DOHH2 (cell line): ENCODE measurements at regions not wholly inside any gene's neighbourhood (a gene's known extent, or its start where the extent isn't known, plus 50 kb on each side); places are given as distances from the start of the nearest gene placed in this dataset.

ENCODE experiments used
- H3F3A ChIP-seq: fragments of 200-600 bp; sonication (generic), shearing (Covaris generic); 2 replicates; pipeline ENCODE4 v1.6.0; 2016; ENCODE audit warnings: antibody characterized with exemption, mild to moderate bottlenecking; ENCODE audit not compliant: control insufficient read depth, insufficient read depth
- H3K27ac ChIP-seq: fragments of 200-600 bp; sonication (generic); 2 replicates; pipeline ENCODE4 v1.5.1; 2014; ENCODE audit warnings: low read depth, mild to moderate bottlenecking, low read length, moderate library complexity
- H3K27me3 ChIP-seq: fragments of 200-600 bp; sonication (generic); 2 replicates; pipeline ENCODE4 v1.6.1; 2014; ENCODE audit warnings: mild to moderate bottlenecking, low read length, mixed read lengths; ENCODE audit not compliant: control insufficient read depth
- H3K36me3 ChIP-seq: fragments of 200-600 bp; sonication (generic); 2 replicates; pipeline ENCODE4 v1.6.1; 2014; ENCODE audit warnings: mild to moderate bottlenecking, low read length, moderate library complexity, mixed read lengths; ENCODE audit not compliant: control insufficient read depth
- H3K4me1 ChIP-seq: fragments of 200-600 bp; sonication (generic); 2 replicates; pipeline ENCODE4 v1.6.1; 2014; ENCODE audit warnings: mild to moderate bottlenecking, low read length, mixed read lengths; ENCODE audit not compliant: control insufficient read depth
- H3K4me2 ChIP-seq: fragments of 200-600 bp; sonication (generic); 2 replicates; pipeline ENCODE4 v1.6.0; 2014; ENCODE audit warnings: mild to moderate bottlenecking, low read length, moderate library complexity
- H3K4me3 ChIP-seq: fragments of 200-600 bp; sonication (generic); 2 replicates; pipeline ENCODE4 v1.5.1; 2014; ENCODE audit warnings: mild to moderate bottlenecking, low read length, mixed read lengths
- H3K79me2 ChIP-seq: fragments of 200-600 bp; sonication (generic); 2 replicates; pipeline ENCODE4 v1.6.1; 2014; ENCODE audit warnings: mild to moderate bottlenecking, low read length, mixed read lengths; ENCODE audit not compliant: control insufficient read depth
- H3K9me2 ChIP-seq: fragments of 200-600 bp; sonication (generic); replicated peaks from 2 replicates; pipeline ENCODE4 v1.6.1; 2014; ENCODE audit warnings: mild to moderate bottlenecking, low read length, mixed read lengths; ENCODE audit not compliant: control insufficient read depth
- H3K9me3 ChIP-seq: fragments of 200-600 bp; sonication (generic); 2 replicates; pipeline ENCODE4 v1.6.1; 2014; ENCODE audit warnings: antibody characterized with exemption, low read length, mixed read lengths; ENCODE audit not compliant: control insufficient read depth, insufficient read depth
- H4K20me1 ChIP-seq: fragments of 200-600 bp; sonication (generic); 2 replicates; pipeline ENCODE4 v1.6.0; 2014; ENCODE audit warnings: low read depth, mild to moderate bottlenecking, antibody characterized with exemption, low read length, moderate library complexity; ENCODE audit not compliant: control insufficient read depth, insufficient read depth
- EZH2phosphoT487 ChIP-seq: fragments of 200-600 bp; sonication (generic); IDR thresholded peaks from 2 replicates; pipeline ENCODE4 v1.6.1; 2017; ENCODE audit warnings: borderline replicate concordance, mild to moderate bottlenecking, antibody characterized with exemption, low read length, moderate library complexity, mixed read lengths
- TF ChIP-seq, protein P1 (sequence below): fragments of 200-600 bp; sonication (generic); IDR thresholded peaks from one replicate; pipeline ENCODE4 v1.5.1; 2014; ENCODE audit warnings: antibody characterized with exemption, mild to moderate bottlenecking, low read depth, low read length; ENCODE audit not compliant: poor library complexity, severe bottlenecking

DNA sequence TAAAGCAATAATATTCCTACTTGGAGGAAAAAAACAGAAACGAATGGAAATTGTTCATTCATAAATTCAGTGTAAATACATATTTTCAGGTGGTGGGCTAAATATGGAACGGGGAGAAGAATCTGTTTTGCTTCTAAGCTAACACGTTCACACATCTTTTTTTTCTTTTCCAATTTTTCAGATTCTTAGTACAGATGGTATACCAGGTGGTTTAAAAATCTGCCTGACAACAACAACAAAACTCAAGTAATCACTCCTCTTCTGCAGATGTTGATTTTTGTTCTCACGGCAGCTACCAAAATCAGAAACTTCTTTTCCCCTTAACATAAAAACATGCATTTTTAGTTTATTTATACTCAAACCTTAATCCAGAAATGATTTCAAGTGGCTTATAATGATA lies 164.8 kb upstream of the SYT4 start:
- no peaks in the 10 kb centered on the region for H3K4me1 ChIP-seq
- H3K4me3 ChIP-seq: no peak overlapping the region
- H3K36me3 ChIP-seq: no peaks in the 10 kb centered on the region
- H4K20me1 ChIP-seq: no peaks in the 10 kb centered on the region
- H3F3A ChIP-seq: no peaks in the 10 kb centered on the region
- H3K27me3 ChIP-seq: no peaks in the 10 kb centered on the region
- no peak for TF ChIP-seq EZH2phosphoT487
- TF ChIP-seq, protein P1, sequence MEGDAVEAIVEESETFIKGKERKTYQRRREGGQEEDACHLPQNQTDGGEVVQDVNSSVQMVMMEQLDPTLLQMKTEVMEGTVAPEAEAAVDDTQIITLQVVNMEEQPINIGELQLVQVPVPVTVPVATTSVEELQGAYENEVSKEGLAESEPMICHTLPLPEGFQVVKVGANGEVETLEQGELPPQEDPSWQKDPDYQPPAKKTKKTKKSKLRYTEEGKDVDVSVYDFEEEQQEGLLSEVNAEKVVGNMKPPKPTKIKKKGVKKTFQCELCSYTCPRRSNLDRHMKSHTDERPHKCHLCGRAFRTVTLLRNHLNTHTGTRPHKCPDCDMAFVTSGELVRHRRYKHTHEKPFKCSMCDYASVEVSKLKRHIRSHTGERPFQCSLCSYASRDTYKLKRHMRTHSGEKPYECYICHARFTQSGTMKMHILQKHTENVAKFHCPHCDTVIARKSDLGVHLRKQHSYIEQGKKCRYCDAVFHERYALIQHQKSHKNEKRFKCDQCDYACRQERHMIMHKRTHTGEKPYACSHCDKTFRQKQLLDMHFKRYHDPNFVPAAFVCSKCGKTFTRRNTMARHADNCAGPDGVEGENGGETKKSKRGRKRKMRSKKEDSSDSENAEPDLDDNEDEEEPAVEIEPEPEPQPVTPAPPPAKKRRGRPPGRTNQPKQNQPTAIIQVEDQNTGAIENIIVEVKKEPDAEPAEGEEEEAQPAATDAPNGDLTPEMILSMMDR: no peak
- H3K9me3 ChIP-seq: no peaks in the 10 kb centered on the region
- H3K4me2 ChIP-seq: no peak overlapping the region
- H3K27ac ChIP-seq: no peak overlapping the region
- no peaks in the 10 kb centered on the region for H3K9me2 ChIP-seq
- no peaks in the 10 kb centered on the region for H3K79me2 ChIP-seq

DNA sequence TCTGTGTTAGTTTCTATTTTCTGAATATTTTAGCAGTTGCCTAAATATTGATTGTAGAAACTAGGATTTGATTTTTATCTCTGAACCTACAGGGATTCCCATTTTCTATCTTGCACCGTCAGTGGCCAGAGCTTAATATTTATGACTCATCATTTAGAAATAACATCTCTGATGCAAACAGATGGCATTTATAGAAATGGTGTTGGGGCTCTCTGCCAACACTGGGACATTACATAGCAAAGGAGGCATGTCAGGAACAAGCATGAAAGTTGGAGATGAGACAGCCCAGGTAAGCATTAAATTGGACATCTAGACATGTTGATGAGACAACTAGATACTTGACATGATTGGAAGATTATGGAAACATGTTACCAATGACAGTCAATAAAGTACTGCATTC lies 165.3 kb upstream of the SYT4 start:
- Histone ChIP-seq H3K4me3 (no peak overlapping the region), H4K20me1 (no peaks in the 10 kb centered on the region), H3K9me2 (no peaks in the 10 kb centered on the region), H3K4me1 (no peaks in the 10 kb centered on the region), H3K27me3 (no peaks in the 10 kb centered on the region), H3K79me2 (no peaks in the 10 kb centered on the region), H3K36me3 (no peaks in the 10 kb centered on the region), H3K9me3 (peaks cover 3% of the 10 kb centered on the region; the same call in 1 of the 2 replicates), H3K27ac (no peak overlapping the region), H3F3A (no peaks in the 10 kb centered on the region), H3K4me2 (no peak overlapping the region)
- TF ChIP-seq, protein P1: no peak
- no peak for TF ChIP-seq EZH2phosphoT487

DNA sequence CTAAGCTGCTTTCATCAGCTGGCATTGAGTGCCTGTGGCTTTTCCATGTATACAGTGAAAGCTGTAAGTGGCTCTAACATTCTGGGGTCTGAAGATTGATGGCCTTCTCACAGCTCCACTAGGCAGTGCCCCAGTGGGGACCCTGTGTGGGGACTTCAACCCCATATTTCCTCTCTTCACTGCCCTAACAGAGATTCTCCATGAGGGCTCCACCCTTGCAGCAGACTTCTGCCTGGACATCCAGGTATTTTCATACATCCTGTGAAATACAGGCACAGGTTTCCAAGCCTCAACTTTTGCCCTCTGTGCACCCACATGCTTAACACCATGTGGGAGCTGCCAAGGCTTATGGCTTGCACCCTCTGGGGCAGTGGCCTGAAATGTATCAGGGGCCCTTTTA lies 188.2 kb upstream of the SYT4 start:
- Histone ChIP-seq H3K36me3 (no peaks in the 10 kb centered on the region), H3K79me2 (no peaks in the 10 kb centered on the region), H3K4me1 (no peaks in the 10 kb centered on the region), H3K27me3 (no peaks in the 10 kb centered on the region), H3K9me3 (peaks cover 13% of the 10 kb centered on the region), H3F3A (no peaks in the 10 kb centered on the region), H3K4me2 (no peak overlapping the region), H4K20me1 (no peaks in the 10 kb centered on the region), H3K9me2 (no peaks in the 10 kb centered on the region), H3K4me3 (no peak overlapping the region), H3K27ac (no peak overlapping the region)
- TF ChIP-seq EZH2phosphoT487: no peak
- TF ChIP-seq, protein P1: no peak

DNA sequence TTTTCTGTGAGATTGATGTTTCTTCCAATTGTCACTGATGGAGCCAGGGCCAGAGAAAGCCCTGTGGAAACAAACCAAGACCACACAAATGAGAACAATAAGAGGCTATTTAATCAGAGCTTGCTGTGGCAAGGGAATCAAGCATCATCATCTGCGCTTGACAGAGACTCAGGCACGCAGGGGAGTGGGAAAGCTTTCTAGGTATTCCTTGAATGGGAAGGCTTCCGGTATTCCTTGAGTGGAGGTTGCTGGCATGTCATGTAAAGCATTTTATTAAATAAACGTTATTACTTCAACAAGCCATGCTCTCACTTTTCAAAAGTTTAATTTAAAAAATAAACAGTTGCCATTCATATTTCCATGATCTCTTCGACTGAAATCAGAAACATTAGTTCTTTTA lies 194.6 kb upstream of the SYT4 start:
- TF ChIP-seq, protein P1: no peak
- no peak for TF ChIP-seq EZH2phosphoT487
- no peaks in the 10 kb centered on the region for H3F3A ChIP-seq
- H3K4me1 ChIP-seq: no peaks in the 10 kb centered on the region
- no peak overlapping the region for H3K4me3 ChIP-seq
- H3K36me3 ChIP-seq: no peaks in the 10 kb centered on the region
- H3K9me3 ChIP-seq: no peaks in the 10 kb centered on the region
- no peak overlapping the region for H3K4me2 ChIP-seq
- no peaks in the 10 kb centered on the region for H4K20me1 ChIP-seq
- H3K27me3 ChIP-seq: no peaks in the 10 kb centered on the region
- H3K9me2 ChIP-seq: no peaks in the 10 kb centered on the region
- H3K79me2 ChIP-seq: no peaks in the 10 kb centered on the region
- H3K27ac ChIP-seq: no peak overlapping the region
